Uterus (tissue), 3 donors: ENCODE measurements at regions not wholly inside any gene's neighbourhood (a gene's known extent, or its start where the extent isn't known, plus 50 kb on each side); places are given as distances from the start of the nearest gene placed in this dataset.

Experiments
- DNase-seq, 2 donors: peaks; one replicate each; pipeline ENCODE4 v3.0.0-alpha.2; 2019 to 2020
- H3K27ac ChIP-seq, 2 donors: fragments of 200-600 bp; sonication (generic); 1 replicate in 1 of 2; 2 replicates in 1 of 2; pipeline ENCODE4 v1.5.1; 2016 to 2018
- H3K27me3 ChIP-seq, 2 donors: fragments of 200-600 bp; sonication (generic); one replicate each; pipeline ENCODE4 v1.5.1; 2018 to 2019; ENCODE audit warnings: control low read depth in 1 of 2
- H3K36me3 ChIP-seq, 2 donors: fragments of 200-600 bp; sonication (generic); one replicate each; pipeline ENCODE4 v1.5.1; 2019; ENCODE audit warnings: control low read depth in 1 of 2
- H3K4me1 ChIP-seq, 2 donors: fragments of 200-600 bp; sonication (generic); one replicate each; pipeline ENCODE4 v1.5.1; 2018 to 2019; ENCODE audit warnings: control low read depth in 1 of 2
- H3K4me3 ChIP-seq, 2 donors: fragments of 200-600 bp; sonication (generic); 1 replicate in 1 of 2; 2 replicates in 1 of 2; pipeline ENCODE4 v1.5.1; 2018 to 2019; ENCODE audit warnings: mild to moderate bottlenecking in 1 of 2
- H3K9me3 ChIP-seq, 2 donors: fragments of 200-600 bp; sonication (generic); one replicate each; pipeline ENCODE4 v1.5.1; 2019; ENCODE audit warnings: control low read depth in 1 of 2
- CTCF ChIP-seq, 4 experiments: fragments of 200-600 bp in 2 of 4; fragments of 450-650 bp in 2 of 4; sonication (generic) in 2 of 4; IDR thresholded peaks; one replicate each; pipeline ENCODE4 v1.5.1; 2016 to 2019; ENCODE audit warnings: antibody characterized with exemption in 4 of 4, mild to moderate bottlenecking in 2 of 4, moderate library complexity in 1 of 4
- POLR2A ChIP-seq, 2 donors: fragments of 450-650 bp; IDR thresholded peaks; one replicate each; pipeline ENCODE4 v1.6.1; 2016; ENCODE audit warnings: antibody characterized with exemption in 2 of 2, mild to moderate bottlenecking in 1 of 2, moderate library complexity in 1 of 2
- intact Hi-C: fragments of 100-400 bp; cut with DNase I; formaldehyde crosslinking; loops from one replicate; pipeline ENCODE4 v1.15.1; 2023; ENCODE audit warnings: low total_unique reads
- donor health status: DM: yes; HTN: yes; CAD: no.

DNA sequence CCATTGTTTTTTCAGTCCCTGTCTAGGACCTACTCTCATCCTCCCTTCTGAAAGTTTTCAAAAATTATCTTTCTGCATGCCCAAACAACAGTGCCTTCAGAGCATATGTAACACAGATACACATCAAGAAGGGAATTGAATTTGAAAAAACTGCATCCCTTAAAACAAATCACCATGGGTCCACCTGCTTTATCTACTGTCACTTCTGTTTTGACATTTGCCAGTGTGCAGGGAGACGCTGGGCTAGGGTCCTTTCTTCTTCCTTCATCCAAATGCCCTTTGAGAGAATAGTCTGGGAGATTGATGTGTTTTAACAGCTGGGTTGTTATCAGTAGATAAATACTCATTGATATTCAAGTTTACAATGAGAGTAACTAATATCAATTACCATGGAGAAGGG is 1630.1 kb downstream of the MAT2B start:
- no peak overlapping the region for H3K27ac ChIP-seq
- no peak for DNase-seq
- TF ChIP-seq CTCF (IDR thresholded peaks at IDR 0.05) (no peak), POLR2A (IDR thresholded peaks at IDR 0.05) (no peak)
- no peak overlapping the region for H3K4me3 ChIP-seq
- no peaks in the 10 kb centered on the region for H3K36me3 ChIP-seq
- H3K9me3 ChIP-seq = no peaks in the 10 kb centered on the region
- H3K4me1 ChIP-seq = no peaks in the 10 kb centered on the region
- H3K27me3 ChIP-seq = no peaks in the 10 kb centered on the region
- intact Hi-C loops = no loop called here

DNA sequence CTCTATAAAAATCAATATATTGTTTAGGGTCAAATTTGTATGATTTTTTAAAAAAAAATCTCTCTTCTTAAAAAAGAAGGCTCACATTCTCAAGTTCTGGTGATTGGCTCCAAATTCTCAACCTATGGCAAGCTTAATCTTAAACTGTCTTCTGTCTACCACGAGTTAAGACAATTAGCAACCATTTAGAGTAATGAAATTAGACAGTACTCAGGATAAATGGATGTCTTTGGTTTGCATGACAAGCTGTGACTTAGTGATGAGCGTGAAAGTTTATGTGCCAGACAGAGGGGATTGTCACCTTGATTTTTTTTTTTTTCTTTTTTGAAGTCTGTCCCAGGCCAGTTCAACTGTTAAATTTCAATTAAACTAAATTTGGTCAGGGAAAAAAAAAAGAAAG is 1632.3 kb downstream of the MAT2B start:
- intact Hi-C loops = no loop called here
- Histone ChIP-seq H3K4me3 (no peak overlapping the region), H3K4me1 (no peaks in the 10 kb centered on the region), H3K27me3 (no peaks in the 10 kb centered on the region), H3K27ac (no peak overlapping the region), H3K9me3 (no peaks in the 10 kb centered on the region), H3K36me3 (no peaks in the 10 kb centered on the region)
- no peak for DNase-seq
- no peak for TF ChIP-seq POLR2A (IDR thresholded peaks at IDR 0.05)
- TF ChIP-seq CTCF (IDR thresholded peaks at IDR 0.05) = no peak

DNA sequence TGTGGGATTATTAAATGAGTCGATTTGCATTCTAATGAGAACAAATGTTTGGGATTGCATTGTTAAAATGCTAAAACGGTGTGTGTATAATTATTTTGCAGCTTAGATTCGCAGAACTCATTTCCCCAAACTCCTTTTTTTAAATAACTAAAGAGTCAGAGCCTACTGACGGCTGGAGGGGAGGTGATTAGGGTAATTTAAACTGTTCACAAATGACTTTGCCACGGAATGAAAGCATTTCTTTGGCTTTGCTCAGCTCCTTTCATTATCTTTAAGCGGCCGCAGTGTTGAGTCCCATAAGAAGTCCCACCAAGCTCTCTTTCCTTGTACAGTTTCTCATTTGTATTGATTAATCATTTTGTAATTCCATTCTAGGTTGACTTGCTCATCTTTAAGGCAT is 1632.8 kb downstream of the MAT2B start:
- H3K4me1 ChIP-seq = no peaks in the 10 kb centered on the region
- no peaks in the 10 kb centered on the region for H3K27me3 ChIP-seq
- H3K4me3 ChIP-seq = no peak overlapping the region
- TF ChIP-seq POLR2A (IDR thresholded peaks at IDR 0.05) (no peak), CTCF (IDR thresholded peaks at IDR 0.05) (no peak)
- no peak for DNase-seq
- no peaks in the 10 kb centered on the region for H3K36me3 ChIP-seq
- H3K9me3 ChIP-seq = no peaks in the 10 kb centered on the region
- H3K27ac ChIP-seq = no peak overlapping the region
- intact Hi-C loops = no loop called here

- no peak for DNase-seq
- Histone ChIP-seq H3K4me1 (no peaks in the 10 kb centered on the region), H3K36me3 (no peaks in the 10 kb centered on the region), H3K4me3 (no peak overlapping the region), H3K27ac (no peak overlapping the region), H3K27me3 (no peaks in the 10 kb centered on the region), H3K9me3 (no peaks in the 10 kb centered on the region)
- TF ChIP-seq CTCF (IDR thresholded peaks at IDR 0.05) (no peak), POLR2A (IDR thresholded peaks at IDR 0.05) (no peak)
- intact Hi-C loops = no loop called here
Observed at GRCh38 chr5:165139262-165139661, 1633.8 kb downstream of the MAT2B start.

GRCh38 chr5:165139721-165140120 is 1634.3 kb downstream of the MAT2B start:
- no peaks in the 10 kb centered on the region for H3K36me3 ChIP-seq
- intact Hi-C loops = no loop called here
- no peak overlapping the region for H3K4me3 ChIP-seq
- no peak for TF ChIP-seq POLR2A (IDR thresholded peaks at IDR 0.05)
- TF ChIP-seq CTCF (IDR thresholded peaks at IDR 0.05) = no peak
- no peaks in the 10 kb centered on the region for H3K4me1 ChIP-seq
- H3K9me3 ChIP-seq = no peaks in the 10 kb centered on the region
- no peaks in the 10 kb centered on the region for H3K27me3 ChIP-seq
- H3K27ac ChIP-seq = no peak overlapping the region
- no peak for DNase-seq
